A204.1 (cell line): ENCODE measurements at regions not wholly inside any gene's neighbourhood (a gene's known extent, or its start where the extent isn't known, plus 50 kb on each side); places are given as distances from the start of the nearest gene placed in this dataset.

ENCODE experiments used
- FAIRE-seq: peaks from 2 replicates; lab custom pipeline; 2012; peaks lifted over from hg19 to GRCh38; lab: Jason Lieb, UNC

- no peak for FAIRE-seq
Measured at GRCh38 chr4:83906561-83906960, 370.7 kb downstream of the GPAT3 start.

GRCh38 chr4:83905952-83906351 lies 370.0 kb downstream of the GPAT3 start:
- FAIRE-seq = no peak

- peak; percentile 90 for FAIRE-seq
Measured at GRCh38 chr4:83903740-83904139, 367.8 kb downstream of the GPAT3 start.

- FAIRE-seq = no peak
Measured at GRCh38 chr4:83894831-83895230, 358.9 kb downstream of the GPAT3 start.

- no peak for FAIRE-seq
Measured at GRCh38 chr4:83890816-83891215, 354.9 kb downstream of the GPAT3 start.

GRCh38 chr4:83890231-83890630 lies 354.3 kb downstream of the GPAT3 start:
- no peak for FAIRE-seq

- no peak for FAIRE-seq
Measured at GRCh38 chr4:83889802-83890201, 353.9 kb downstream of the GPAT3 start.

- no peak for FAIRE-seq
Measured at GRCh38 chr4:83885256-83886182, 349.6 kb downstream of the GPAT3 start.

- no peak for FAIRE-seq
Measured at GRCh38 chr4:83876047-83876446, 340.1 kb downstream of the GPAT3 start.

- FAIRE-seq = no peak
Measured at GRCh38 chr4:83875437-83875836, 339.5 kb downstream of the GPAT3 start.

GRCh38 chr4:83873996-83874395 lies 338.1 kb downstream of the GPAT3 start:
- FAIRE-seq = no peak

- FAIRE-seq = no peak
Measured at GRCh38 chr4:83870328-83870950, 334.5 kb downstream of the GPAT3 start.

- FAIRE-seq = no peak
Measured at GRCh38 chr4:83866834-83867621, 331.1 kb downstream of the GPAT3 start.

GRCh38 chr4:83865417-83866150 lies 329.7 kb downstream of the GPAT3 start:
- no peak for FAIRE-seq

- no peak for FAIRE-seq
Measured at GRCh38 chr4:83864097-83864817, 328.3 kb downstream of the GPAT3 start.

- no peak for FAIRE-seq
Measured at GRCh38 chr4:83862471-83862870, 326.6 kb downstream of the GPAT3 start.

- FAIRE-seq = no peak
Measured at GRCh38 chr4:83860200-83860599, 324.3 kb downstream of the GPAT3 start.

- FAIRE-seq = no peak
Measured at GRCh38 chr4:83858131-83858530, 322.2 kb downstream of the GPAT3 start.

- FAIRE-seq = no peak
Measured at GRCh38 chr4:83855044-83855443, 319.1 kb downstream of the GPAT3 start.

GRCh38 chr4:83852085-83852451 lies 316.2 kb downstream of the GPAT3 start:
- no peak for FAIRE-seq

- FAIRE-seq = no peak
Measured at GRCh38 chr4:83851261-83852084, 315.6 kb downstream of the GPAT3 start.
